WTC11 (cell line): ENCODE measurements at regions not wholly inside any gene's neighbourhood (a gene's known extent, or its start where the extent isn't known, plus 50 kb on each side); places are given as distances from the start of the nearest gene placed in this dataset.

Source experiments
- ATAC-seq: fragments of 200-7000 bp; cut with Tn5 transposase; 2 replicates; pipeline ENCODE4 v1.10.0; 2021; ENCODE audit warnings: mild to moderate bottlenecking, moderate library complexity
- CTCF ChIA-PET: fragments of 300-600 bp; sonication (Branson Sonifier 250); formaldehyde crosslinking; loops from one replicate; lab custom pipeline; 2021; ENCODE audit warnings: antibody characterized with exemption; lab: Charles Lee
- POLR2A ChIA-PET: fragments of 350-600 bp; sonication (Branson Sonifier 250); formaldehyde crosslinking; loops from one replicate; lab custom pipeline; 2021; ENCODE audit warnings: antibody characterized with exemption; lab: Charles Lee
- DNase-seq: peaks from one replicate; pipeline ENCODE4 v3.0.0; 2021; ENCODE audit warnings: low spot score
- H3K27ac Mint-ChIP-seq: 2 replicates; pipeline ENCODE4 v1.8.0; 2021; ENCODE audit warnings: mixed read lengths
- H3K27me3 Mint-ChIP-seq: 2 replicates; pipeline ENCODE4 v1.8.0; 2021; ENCODE audit warnings: low read depth, mild to moderate bottlenecking, moderate library complexity, mixed read lengths
- H3K36me3 Mint-ChIP-seq: 2 replicates; pipeline ENCODE4 v1.8.0; 2021; ENCODE audit warnings: mixed read lengths
- H3K4me1 Mint-ChIP-seq: 2 replicates; pipeline ENCODE4 v1.8.0; 2022; ENCODE audit warnings: mixed read lengths
- H3K4me3 Mint-ChIP-seq: 2 replicates; pipeline ENCODE4 v1.8.0; 2021; ENCODE audit warnings: mild to moderate bottlenecking, moderate library complexity, mixed read lengths
- H3K9me3 Mint-ChIP-seq: 2 replicates; pipeline ENCODE4 v1.8.0; 2021; ENCODE audit warnings: mixed read lengths
- CREB1 ChIP-seq: sonication (generic); formaldehyde crosslinking; IDR thresholded peaks from 2 replicates; pipeline ENCODE4 v1.8.0; 2023; ENCODE audit warnings: mild to moderate bottlenecking, missing genetic modification reagents
- ELF4 ChIP-seq: sonication (generic); formaldehyde crosslinking; IDR thresholded peaks from 2 replicates; pipeline ENCODE4 v1.8.1; 2022; ENCODE audit warnings: low read depth, mild to moderate bottlenecking, moderate library complexity, missing genetic modification reagents
- ETV6 ChIP-seq: sonication (generic); formaldehyde crosslinking; IDR thresholded peaks from 2 replicates; pipeline ENCODE4 v1.8.1; 2022; ENCODE audit warnings: mild to moderate bottlenecking, missing genetic modification reagents
- FOXP1 ChIP-seq: sonication (generic); formaldehyde crosslinking; IDR thresholded peaks from 2 replicates; pipeline ENCODE4 v1.8.0; 2022; ENCODE audit warnings: missing genetic modification reagents, mild to moderate bottlenecking, moderate library complexity, borderline replicate concordance
- JAZF1 ChIP-seq: fragments of 250-450 bp; sonication (Bioruptor Pico); IDR thresholded peaks from 2 replicates; pipeline ENCODE4 v1.9.0; 2021; ENCODE audit warnings: moderate library complexity, mild to moderate bottlenecking, inconsistent platforms
- NFE2L1 ChIP-seq: sonication (generic); formaldehyde crosslinking; IDR thresholded peaks from 2 replicates; pipeline ENCODE4 v1.8.1; 2023; ENCODE audit warnings: missing genetic modification reagents
- NR2C2 ChIP-seq: sonication (generic); formaldehyde crosslinking; IDR thresholded peaks from 2 replicates; pipeline ENCODE4 v1.8.0; 2022; ENCODE audit warnings: mild to moderate bottlenecking, missing genetic modification reagents
- NR3C1 ChIP-seq: sonication (generic); formaldehyde crosslinking; conservative IDR thresholded peaks from 2 replicates; pipeline ENCODE4 v1.8.1; 2023; ENCODE audit warnings: low read depth, mild to moderate bottlenecking, missing genetic modification reagents
- RELA ChIP-seq: sonication (generic); formaldehyde crosslinking; IDR thresholded peaks from 2 replicates; pipeline ENCODE4 v1.8.1; 2022; ENCODE audit warnings: missing genetic modification reagents, mild to moderate bottlenecking, borderline replicate concordance
- SMAD4 ChIP-seq: sonication (generic); formaldehyde crosslinking; IDR thresholded peaks from 2 replicates; pipeline ENCODE4 v1.8.0; 2022; ENCODE audit warnings: mild to moderate bottlenecking, missing genetic modification reagents
- SP1 ChIP-seq: sonication (generic); formaldehyde crosslinking; conservative IDR thresholded peaks from 2 replicates; pipeline ENCODE4 v1.8.1; 2022; ENCODE audit warnings: missing genetic modification reagents
- ZNF671 ChIP-seq: fragments of 250-450 bp; sonication (Bioruptor Pico); IDR thresholded peaks from 2 replicates; pipeline ENCODE4 v1.8.0; 2021; ENCODE audit warnings: mild to moderate bottlenecking
- TF ChIP-seq, protein P1 (sequence below): fragments of 200-600 bp; IDR thresholded peaks from 2 replicates; pipeline ENCODE4 v1.8.0; 2022; ENCODE audit warnings: antibody characterized with exemption
- TF ChIP-seq, protein P2 (sequence below): sonication (generic); formaldehyde crosslinking; IDR thresholded peaks from 2 replicates; pipeline ENCODE4 v1.8.1; 2023; ENCODE audit warnings: mild to moderate bottlenecking, missing genetic modification reagents
- TF ChIP-seq, protein P3 (sequence below): fragments of 250-450 bp; sonication (Bioruptor Pico); IDR thresholded peaks from 2 replicates; pipeline ENCODE4 v1.8.0; 2021; ENCODE audit warnings: mild to moderate bottlenecking
- TF ChIP-seq, protein P4 (sequence below): sonication (generic); formaldehyde crosslinking; IDR thresholded peaks from 2 replicates; pipeline ENCODE4 v1.8.1; 2023; ENCODE audit warnings: mild to moderate bottlenecking, moderate library complexity, missing genetic modification reagents
- TF ChIP-seq, protein P5 (sequence below): sonication (generic); formaldehyde crosslinking; IDR thresholded peaks from 2 replicates; pipeline ENCODE4 v1.8.1; 2022; ENCODE audit warnings: low read depth, missing genetic modification reagents, borderline replicate concordance

DNA sequence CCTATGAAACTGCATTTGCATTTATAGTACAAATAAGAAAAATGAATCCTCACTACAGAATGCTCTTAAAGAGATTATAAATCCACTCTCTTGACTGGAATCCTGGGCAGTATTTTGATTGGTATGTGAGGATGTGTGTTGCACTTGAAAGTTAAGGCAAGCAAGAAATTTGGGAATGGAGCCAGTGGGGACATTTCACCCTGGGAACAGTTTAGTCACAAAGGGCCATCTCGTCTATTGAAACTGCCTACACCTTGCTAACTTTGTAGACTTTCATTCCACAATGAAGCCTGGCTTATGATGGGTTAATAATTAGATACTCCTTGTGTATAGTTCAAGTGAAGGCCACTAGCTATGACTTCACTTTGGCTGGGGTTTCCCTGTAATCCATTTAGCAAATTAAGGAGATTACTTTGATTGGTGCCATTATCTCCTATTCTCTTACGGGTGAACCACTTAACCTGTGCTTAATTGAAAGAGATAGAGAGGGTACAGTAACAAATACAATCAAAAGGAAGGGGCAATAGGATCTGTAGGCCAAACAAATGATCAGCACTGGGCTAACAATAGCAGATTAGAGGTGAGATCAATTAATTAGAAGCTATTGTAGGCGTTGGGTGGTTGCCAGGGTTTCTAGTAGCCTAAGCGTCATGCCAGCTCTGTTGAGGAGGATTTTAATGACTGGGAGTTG lies 146.9 kb upstream of the RARB start (continued):
- TF ChIP-seq, protein P1, sequence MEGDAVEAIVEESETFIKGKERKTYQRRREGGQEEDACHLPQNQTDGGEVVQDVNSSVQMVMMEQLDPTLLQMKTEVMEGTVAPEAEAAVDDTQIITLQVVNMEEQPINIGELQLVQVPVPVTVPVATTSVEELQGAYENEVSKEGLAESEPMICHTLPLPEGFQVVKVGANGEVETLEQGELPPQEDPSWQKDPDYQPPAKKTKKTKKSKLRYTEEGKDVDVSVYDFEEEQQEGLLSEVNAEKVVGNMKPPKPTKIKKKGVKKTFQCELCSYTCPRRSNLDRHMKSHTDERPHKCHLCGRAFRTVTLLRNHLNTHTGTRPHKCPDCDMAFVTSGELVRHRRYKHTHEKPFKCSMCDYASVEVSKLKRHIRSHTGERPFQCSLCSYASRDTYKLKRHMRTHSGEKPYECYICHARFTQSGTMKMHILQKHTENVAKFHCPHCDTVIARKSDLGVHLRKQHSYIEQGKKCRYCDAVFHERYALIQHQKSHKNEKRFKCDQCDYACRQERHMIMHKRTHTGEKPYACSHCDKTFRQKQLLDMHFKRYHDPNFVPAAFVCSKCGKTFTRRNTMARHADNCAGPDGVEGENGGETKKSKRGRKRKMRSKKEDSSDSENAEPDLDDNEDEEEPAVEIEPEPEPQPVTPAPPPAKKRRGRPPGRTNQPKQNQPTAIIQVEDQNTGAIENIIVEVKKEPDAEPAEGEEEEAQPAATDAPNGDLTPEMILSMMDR, result no peak
- TF ChIP-seq SP1 (CRISPR knock-in tag), result no peak
- no peak for TF ChIP-seq ZNF671 (CRISPR knock-in tag)
- no peak for TF ChIP-seq FOXP1 (CRISPR knock-in tag)
- no peak for TF ChIP-seq ELF4 (CRISPR knock-in tag)

DNA sequence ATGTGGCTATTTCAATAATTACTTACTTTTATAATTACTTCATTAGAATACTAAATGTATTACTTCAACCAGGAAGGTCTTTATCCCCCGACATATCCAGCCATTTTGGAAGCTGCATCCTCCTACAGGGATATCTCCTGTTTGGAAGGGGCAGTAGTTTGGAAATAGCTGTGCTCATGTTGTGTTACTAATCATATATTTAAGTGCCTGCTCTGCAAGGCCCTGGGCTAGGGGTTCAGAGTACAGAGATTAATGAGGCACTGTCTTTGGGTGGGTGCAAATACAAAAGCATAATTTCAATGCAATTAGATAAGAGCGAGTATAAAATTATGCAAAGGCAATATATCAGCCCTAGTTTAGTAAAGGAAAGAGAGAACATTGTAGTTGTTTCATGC lies 146.3 kb upstream of the RARB start:
- Mint-ChIP-seq H3K27ac (no peak overlapping the region), H3K9me3 (peaks cover 10% of the 10 kb centered on the region), H3K4me3 (no peak overlapping the region), H3K27me3 (no peaks in the 10 kb centered on the region), H3K36me3 (no peaks in the 10 kb centered on the region)
- DNase-seq (no peak), ATAC-seq (no peak)
- CTCF ChIA-PET, result no interaction called here
- POLR2A ChIA-PET, result no interaction called here
- TF ChIP-seq, protein P2, sequence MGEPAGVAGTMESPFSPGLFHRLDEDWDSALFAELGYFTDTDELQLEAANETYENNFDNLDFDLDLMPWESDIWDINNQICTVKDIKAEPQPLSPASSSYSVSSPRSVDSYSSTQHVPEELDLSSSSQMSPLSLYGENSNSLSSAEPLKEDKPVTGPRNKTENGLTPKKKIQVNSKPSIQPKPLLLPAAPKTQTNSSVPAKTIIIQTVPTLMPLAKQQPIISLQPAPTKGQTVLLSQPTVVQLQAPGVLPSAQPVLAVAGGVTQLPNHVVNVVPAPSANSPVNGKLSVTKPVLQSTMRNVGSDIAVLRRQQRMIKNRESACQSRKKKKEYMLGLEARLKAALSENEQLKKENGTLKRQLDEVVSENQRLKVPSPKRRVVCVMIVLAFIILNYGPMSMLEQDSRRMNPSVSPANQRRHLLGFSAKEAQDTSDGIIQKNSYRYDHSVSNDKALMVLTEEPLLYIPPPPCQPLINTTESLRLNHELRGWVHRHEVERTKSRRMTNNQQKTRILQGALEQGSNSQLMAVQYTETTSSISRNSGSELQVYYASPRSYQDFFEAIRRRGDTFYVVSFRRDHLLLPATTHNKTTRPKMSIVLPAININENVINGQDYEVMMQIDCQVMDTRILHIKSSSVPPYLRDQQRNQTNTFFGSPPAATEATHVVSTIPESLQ (CRISPR knock-in tag), result no peak
- TF ChIP-seq NR3C1 (CRISPR knock-in tag) (no peak), RELA (CRISPR knock-in tag) (no peak), ETV6 (no peak), JAZF1 (CRISPR knock-in tag) (no peak), CREB1 (CRISPR knock-in tag) (no peak)
- TF ChIP-seq, protein P3, sequence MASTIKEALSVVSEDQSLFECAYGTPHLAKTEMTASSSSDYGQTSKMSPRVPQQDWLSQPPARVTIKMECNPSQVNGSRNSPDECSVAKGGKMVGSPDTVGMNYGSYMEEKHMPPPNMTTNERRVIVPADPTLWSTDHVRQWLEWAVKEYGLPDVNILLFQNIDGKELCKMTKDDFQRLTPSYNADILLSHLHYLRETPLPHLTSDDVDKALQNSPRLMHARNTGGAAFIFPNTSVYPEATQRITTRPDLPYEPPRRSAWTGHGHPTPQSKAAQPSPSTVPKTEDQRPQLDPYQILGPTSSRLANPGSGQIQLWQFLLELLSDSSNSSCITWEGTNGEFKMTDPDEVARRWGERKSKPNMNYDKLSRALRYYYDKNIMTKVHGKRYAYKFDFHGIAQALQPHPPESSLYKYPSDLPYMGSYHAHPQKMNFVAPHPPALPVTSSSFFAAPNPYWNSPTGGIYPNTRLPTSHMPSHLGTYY, result no peak
- TF ChIP-seq, protein P4, sequence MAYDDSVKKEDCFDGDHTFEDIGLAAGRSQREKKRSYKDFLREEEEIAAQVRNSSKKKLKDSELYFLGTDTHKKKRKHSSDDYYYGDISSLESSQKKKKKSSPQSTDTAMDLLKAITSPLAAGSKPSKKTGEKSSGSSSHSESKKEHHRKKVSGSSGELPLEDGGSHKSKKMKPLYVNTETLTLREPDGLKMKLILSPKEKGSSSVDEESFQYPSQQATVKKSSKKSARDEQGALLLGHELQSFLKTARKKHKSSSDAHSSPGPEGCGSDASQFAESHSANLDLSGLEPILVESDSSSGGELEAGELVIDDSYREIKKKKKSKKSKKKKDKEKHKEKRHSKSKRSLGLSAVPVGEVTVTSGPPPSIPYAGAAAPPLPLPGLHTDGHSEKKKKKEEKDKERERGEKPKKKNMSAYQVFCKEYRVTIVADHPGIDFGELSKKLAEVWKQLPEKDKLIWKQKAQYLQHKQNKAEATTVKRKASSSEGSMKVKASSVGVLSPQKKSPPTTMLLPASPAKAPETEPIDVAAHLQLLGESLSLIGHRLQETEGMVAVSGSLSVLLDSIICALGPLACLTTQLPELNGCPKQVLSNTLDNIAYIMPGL (CRISPR knock-in tag), result no peak
- TF ChIP-seq, protein P5, sequence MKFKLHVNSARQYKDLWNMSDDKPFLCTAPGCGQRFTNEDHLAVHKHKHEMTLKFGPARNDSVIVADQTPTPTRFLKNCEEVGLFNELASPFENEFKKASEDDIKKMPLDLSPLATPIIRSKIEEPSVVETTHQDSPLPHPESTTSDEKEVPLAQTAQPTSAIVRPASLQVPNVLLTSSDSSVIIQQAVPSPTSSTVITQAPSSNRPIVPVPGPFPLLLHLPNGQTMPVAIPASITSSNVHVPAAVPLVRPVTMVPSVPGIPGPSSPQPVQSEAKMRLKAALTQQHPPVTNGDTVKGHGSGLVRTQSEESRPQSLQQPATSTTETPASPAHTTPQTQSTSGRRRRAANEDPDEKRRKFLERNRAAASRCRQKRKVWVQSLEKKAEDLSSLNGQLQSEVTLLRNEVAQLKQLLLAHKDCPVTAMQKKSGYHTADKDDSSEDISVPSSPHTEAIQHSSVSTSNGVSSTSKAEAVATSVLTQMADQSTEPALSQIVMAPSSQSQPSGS, result no peak
- TF ChIP-seq, all 79 proteins: peak for 0
- 0 out of 2 replicates have a peak, but pooled peaks cover 3% of the 10 kb centered on the region for H3K4me1 Mint-ChIP-seq

DNA sequence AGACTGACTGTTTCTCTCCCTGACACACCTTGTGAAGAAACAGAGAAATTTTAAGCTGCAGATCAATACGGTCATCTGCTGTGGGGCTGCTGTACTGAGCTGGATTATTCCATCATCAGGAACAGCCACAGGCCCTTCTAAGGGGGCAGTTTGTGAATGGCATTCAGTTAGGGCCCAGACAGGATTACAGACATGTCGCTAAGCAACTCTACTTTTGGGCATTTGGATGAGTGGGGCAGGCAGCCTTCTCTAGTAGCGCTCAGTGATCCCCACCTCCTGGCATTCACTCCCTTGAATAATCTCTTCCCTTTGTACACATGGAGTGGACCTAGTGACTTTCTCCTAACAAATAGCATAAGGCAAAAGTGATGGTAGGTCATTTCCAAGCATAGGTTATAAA lies 144.4 kb upstream of the RARB start:
- ChIA-PET CTCF (no interaction called here), POLR2A (no interaction called here)
- Mint-ChIP-seq H3K4me1 (peaks cover 14% of the 10 kb centered on the region), H3K27me3 (no peaks in the 10 kb centered on the region), H3K4me3 (no peak overlapping the region), H3K27ac (no peak overlapping the region), H3K36me3 (no peaks in the 10 kb centered on the region), H3K9me3 (peaks cover 10% of the 10 kb centered on the region)
- no peak for DNase-seq
- TF ChIP-seq NR2C2 (CRISPR knock-in tag), result no peak
- TF ChIP-seq FOXP1 (CRISPR knock-in tag), result no peak
- TF ChIP-seq SP1 (CRISPR knock-in tag), result no peak
- TF ChIP-seq NFE2L1, result no peak
- TF ChIP-seq SMAD4 (CRISPR knock-in tag), result no peak
- TF ChIP-seq, protein P3, result no peak
- ATAC-seq, result no peak
